DND-41 (cell line): ENCODE measurements at regions not wholly inside any gene's neighbourhood (a gene's known extent, or its start where the extent isn't known, plus 50 kb on each side); places are given as distances from the start of the nearest gene placed in this dataset.

Source experiments
- ATAC-seq: fragments of 200-7000 bp; cut with Tn5 transposase; 3 replicates; pipeline ENCODE4 v1.9.1; 2021; ENCODE audit warnings: low read depth; ENCODE audit not compliant: insufficient read depth
- DNase-seq: peaks from one replicate; pipeline ENCODE4 v3.0.0-alpha.2; 2020
- H2AFZ ChIP-seq: 2 replicates; pipeline ENCODE4 v1.6.0; 2012; ENCODE audit warnings: low read depth, low read length
- H3K27ac ChIP-seq: 2 replicates; pipeline ENCODE4 v1.5.1; 2012; ENCODE audit warnings: low read length, inconsistent platforms
- H3K27me3 ChIP-seq: fragments of 200-600 bp; sonication (generic); 2 replicates; pipeline ENCODE4 v1.6.0; 2012; ENCODE audit warnings: low read length, mild to moderate bottlenecking, inconsistent platforms; ENCODE audit not compliant: insufficient read depth, poor library complexity
- H3K36me3 ChIP-seq: 2 replicates; pipeline ENCODE4 v1.5.1; 2012; ENCODE audit warnings: low read length, inconsistent platforms; ENCODE audit not compliant: insufficient read depth
- H3K4me1 ChIP-seq: 2 replicates; pipeline ENCODE4 v1.5.1; 2012; ENCODE audit warnings: mild to moderate bottlenecking, low read length; ENCODE audit not compliant: insufficient read depth
- H3K4me2 ChIP-seq: 2 replicates; pipeline ENCODE4 v1.6.0; 2012; ENCODE audit warnings: mild to moderate bottlenecking, moderate library complexity, low read length, inconsistent platforms; ENCODE audit not compliant: insufficient read depth
- H3K4me3 ChIP-seq, 2 experiments: fragments of 200-600 bp in 1 of 2; shearing (Covaris generic) in 1 of 2; 2 replicates each; pipeline ENCODE4 v1.5.1; 2012 to 2016; ENCODE audit warnings: inconsistent platforms in 2 of 2, low read length in 2 of 2, mild to moderate bottlenecking in 2 of 2, low read depth in 1 of 2, moderate library complexity in 1 of 2
- H3K79me2 ChIP-seq: 2 replicates; pipeline ENCODE4 v1.6.0; 2012; ENCODE audit warnings: low read length, inconsistent platforms; ENCODE audit not compliant: insufficient read depth
- H3K9ac ChIP-seq: 2 replicates; pipeline ENCODE4 v1.6.0; 2012; ENCODE audit warnings: low read depth, mild to moderate bottlenecking, inconsistent platforms, low read length, moderate library complexity
- H3K9me3 ChIP-seq: 2 replicates; pipeline ENCODE4 v1.5.1; 2012; ENCODE audit warnings: low read length, moderate library complexity, mild to moderate bottlenecking, inconsistent platforms; ENCODE audit not compliant: insufficient read depth, severe bottlenecking
- H4K20me1 ChIP-seq: 2 replicates; pipeline ENCODE4 v1.6.0; 2012; ENCODE audit warnings: low read length; ENCODE audit not compliant: insufficient read depth
- EZH2 ChIP-seq: IDR thresholded peaks from 3 replicates; pipeline ENCODE4 v1.6.1; 2012; ENCODE audit warnings: borderline replicate concordance, low read depth, mild to moderate bottlenecking, moderate library complexity, low read length, inconsistent platforms; ENCODE audit not compliant: severe bottlenecking
- TF ChIP-seq, protein P1 (sequence below): IDR thresholded peaks from 2 replicates; pipeline ENCODE4 v1.5.1; 2012; ENCODE audit warnings: borderline replicate concordance, low read length, moderate library complexity, mild to moderate bottlenecking; ENCODE audit not compliant: poor library complexity, severe bottlenecking; ENCODE audit errors: extremely low read depth

DNA sequence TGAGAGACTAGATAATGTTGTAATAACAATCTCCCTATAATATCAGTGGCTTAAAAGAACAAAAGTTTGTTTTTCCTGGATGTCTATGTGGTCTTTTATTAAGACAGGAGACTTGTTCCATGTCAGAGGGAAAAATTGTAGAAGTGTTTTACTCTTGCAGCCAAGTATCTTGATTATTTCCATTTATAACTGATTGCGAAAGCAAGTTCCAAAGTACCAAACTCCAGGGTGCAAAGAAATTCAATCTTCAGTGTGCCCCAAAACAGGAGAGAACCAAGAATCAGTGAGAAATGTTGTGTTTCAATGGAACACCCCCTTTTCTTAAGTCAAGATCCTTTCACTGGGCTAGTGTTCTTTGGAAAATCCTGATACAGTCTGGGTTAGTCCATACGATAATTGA, 624.4 kb upstream of the BCHE start:
- no peak overlapping the region for H2AFZ ChIP-seq
- no peak for TF ChIP-seq EZH2
- TF ChIP-seq, protein P1, sequence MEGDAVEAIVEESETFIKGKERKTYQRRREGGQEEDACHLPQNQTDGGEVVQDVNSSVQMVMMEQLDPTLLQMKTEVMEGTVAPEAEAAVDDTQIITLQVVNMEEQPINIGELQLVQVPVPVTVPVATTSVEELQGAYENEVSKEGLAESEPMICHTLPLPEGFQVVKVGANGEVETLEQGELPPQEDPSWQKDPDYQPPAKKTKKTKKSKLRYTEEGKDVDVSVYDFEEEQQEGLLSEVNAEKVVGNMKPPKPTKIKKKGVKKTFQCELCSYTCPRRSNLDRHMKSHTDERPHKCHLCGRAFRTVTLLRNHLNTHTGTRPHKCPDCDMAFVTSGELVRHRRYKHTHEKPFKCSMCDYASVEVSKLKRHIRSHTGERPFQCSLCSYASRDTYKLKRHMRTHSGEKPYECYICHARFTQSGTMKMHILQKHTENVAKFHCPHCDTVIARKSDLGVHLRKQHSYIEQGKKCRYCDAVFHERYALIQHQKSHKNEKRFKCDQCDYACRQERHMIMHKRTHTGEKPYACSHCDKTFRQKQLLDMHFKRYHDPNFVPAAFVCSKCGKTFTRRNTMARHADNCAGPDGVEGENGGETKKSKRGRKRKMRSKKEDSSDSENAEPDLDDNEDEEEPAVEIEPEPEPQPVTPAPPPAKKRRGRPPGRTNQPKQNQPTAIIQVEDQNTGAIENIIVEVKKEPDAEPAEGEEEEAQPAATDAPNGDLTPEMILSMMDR: no peak

DNA sequence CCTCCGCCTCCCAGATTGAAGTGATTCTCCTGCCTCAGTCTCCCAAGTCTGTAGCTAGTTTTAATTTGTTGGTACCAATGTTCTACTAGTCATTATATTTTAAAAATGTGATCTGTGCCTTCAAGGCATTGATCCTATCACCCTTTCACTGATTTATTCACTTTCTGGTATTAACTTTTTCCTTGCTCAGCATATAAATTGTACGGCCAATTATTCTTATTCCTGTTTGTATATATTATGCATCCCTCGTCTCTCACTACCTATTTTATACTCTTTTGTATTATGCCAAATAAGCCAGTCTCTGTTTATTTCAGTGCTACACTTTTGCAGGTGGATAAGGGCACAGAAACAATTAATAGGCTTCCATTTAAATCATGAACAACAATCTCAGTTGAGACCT, 620.2 kb upstream of the BCHE start:
- H3K79me2 ChIP-seq: no peaks in the 10 kb centered on the region
- no peak overlapping the region for H2AFZ ChIP-seq
- no peaks in the 10 kb centered on the region for H3K4me1 ChIP-seq
- no peaks in the 10 kb centered on the region for H3K9me3 ChIP-seq
- no peak overlapping the region for H3K27ac ChIP-seq
- ATAC-seq: no peak
- TF ChIP-seq EZH2: no peak
- TF ChIP-seq, protein P1: no peak
- no peaks in the 10 kb centered on the region for H4K20me1 ChIP-seq
- H3K27me3 ChIP-seq: no peaks in the 10 kb centered on the region
- no peak for DNase-seq
- H3K36me3 ChIP-seq: no peaks in the 10 kb centered on the region
- no peak overlapping the region for H3K4me2 ChIP-seq
- no peak overlapping the region for H3K4me3 ChIP-seq
- H3K9ac ChIP-seq: no peak overlapping the region

More for the DNA sequence above, 624.4 kb upstream of the BCHE start:
- Histone ChIP-seq H3K27ac (no peak overlapping the region), H3K27me3 (no peaks in the 10 kb centered on the region), H3K9ac (no peak overlapping the region), H3K4me3 (no peak overlapping the region), H3K36me3 (no peaks in the 10 kb centered on the region), H3K4me1 (no peaks in the 10 kb centered on the region), H4K20me1 (no peaks in the 10 kb centered on the region), H3K4me2 (no peak overlapping the region), H3K79me2 (no peaks in the 10 kb centered on the region), H3K9me3 (no peaks in the 10 kb centered on the region)
- DNase-seq: no peak
- no peak for ATAC-seq

DNA sequence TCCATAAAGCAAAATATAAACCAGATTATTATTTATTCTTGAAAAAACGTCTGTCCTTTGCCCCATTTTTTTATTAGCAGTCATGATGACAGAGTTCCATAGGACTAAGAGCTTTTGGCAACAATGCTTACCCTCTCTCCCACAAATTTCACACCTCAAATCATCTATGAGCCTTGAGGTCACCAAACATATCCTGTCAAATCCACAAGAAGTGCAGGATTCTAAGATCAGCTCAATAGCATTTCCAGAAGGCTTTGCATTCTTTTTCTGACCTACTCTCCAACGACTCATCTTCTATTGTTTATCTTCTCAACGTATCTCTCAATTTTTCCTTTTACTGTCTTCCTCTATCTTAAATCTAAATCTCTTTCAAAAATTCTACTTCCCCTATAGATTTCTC, 619.1 kb upstream of the BCHE start:
- Histone ChIP-seq H3K9me3 (no peaks in the 10 kb centered on the region), H3K79me2 (no peaks in the 10 kb centered on the region), H3K36me3 (no peaks in the 10 kb centered on the region), H3K4me2 (no peak overlapping the region), H2AFZ (no peak overlapping the region), H4K20me1 (no peaks in the 10 kb centered on the region), H3K9ac (no peak overlapping the region), H3K4me1 (no peaks in the 10 kb centered on the region), H3K4me3 (no peak overlapping the region), H3K27ac (no peak overlapping the region), H3K27me3 (no peaks in the 10 kb centered on the region)
- DNase-seq (no peak), ATAC-seq (no peak)
- TF ChIP-seq, protein P1: no peak
- no peak for TF ChIP-seq EZH2

DNA sequence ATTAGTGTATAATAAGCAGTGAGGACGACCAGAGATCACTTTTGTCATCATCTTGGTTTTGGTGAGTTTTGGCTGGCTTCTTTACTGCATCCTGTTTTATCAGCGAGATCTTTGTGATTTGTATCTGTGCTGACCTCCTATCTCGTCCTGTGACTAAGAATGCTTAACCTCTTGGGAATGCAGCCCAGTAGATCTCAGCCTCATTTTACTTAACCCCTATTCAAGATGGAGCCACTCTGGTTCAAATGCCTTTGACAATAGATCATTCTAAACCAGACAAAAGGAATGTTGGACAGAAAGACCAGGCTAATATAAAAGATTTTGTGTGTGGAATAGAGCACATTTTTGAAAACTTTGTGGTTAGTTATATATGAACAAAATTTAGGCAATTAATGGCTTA, 618.5 kb upstream of the BCHE start:
- no peak overlapping the region for H3K9ac ChIP-seq
- H2AFZ ChIP-seq: no peak overlapping the region
- TF ChIP-seq, protein P1: no peak
- no peak for TF ChIP-seq EZH2
- H3K4me2 ChIP-seq: no peak overlapping the region
- H3K79me2 ChIP-seq: no peaks in the 10 kb centered on the region
- ATAC-seq: no peak
- H3K4me3 ChIP-seq: no peak overlapping the region
- no peak overlapping the region for H3K27ac ChIP-seq
- H3K36me3 ChIP-seq: no peaks in the 10 kb centered on the region
- no peak for DNase-seq
- no peaks in the 10 kb centered on the region for H3K4me1 ChIP-seq
- H3K27me3 ChIP-seq: no peaks in the 10 kb centered on the region
- H4K20me1 ChIP-seq: no peaks in the 10 kb centered on the region
- no peaks in the 10 kb centered on the region for H3K9me3 ChIP-seq
